ENCODE measurements at regions not wholly inside any gene's neighbourhood (a gene's known extent, or its start where the extent isn't known, plus 50 kb on each side); places are given as distances from the start of the nearest gene placed in this dataset.

GRCh38 chr12:16691624-16692023 lies 85.7 kb upstream of the LMO3 start:
- TF ChIP-seq MAX (IDR thresholded peaks at IDR 0.05) (no peak), CTCF (IDR thresholded peaks at IDR 0.05) (no peak), RAD21 (conservative IDR thresholded peaks at IDR 0.05 in 1 of 2, IDR thresholded peaks at IDR 0.05 in 1 of 2) (no peak), ZFP36 (IDR thresholded peaks at IDR 0.05; ENCODE audit: borderline replicate concordance, partially characterized antibody) (no peak), ELK1 (IDR thresholded peaks at IDR 0.05; ENCODE audit: low read depth, low read length) (no peak), CHD2 (IDR thresholded peaks at IDR 0.05; ENCODE audit: low read length, partially characterized antibody) (no peak), MYC (IDR thresholded peaks at IDR 0.05; ENCODE audit: borderline replicate concordance, low read length) (no peak), HOXB13 (CRISPR knock-in tag; IDR thresholded peaks at IDR 0.05; ENCODE audit: low read depth) (no peak), USF2 (IDR thresholded peaks at IDR 0.05) (no peak), POLR2A (IDR thresholded peaks at IDR 0.05; ENCODE audit: low read length) (no peak), E2F6 (IDR thresholded peaks at IDR 0.05; ENCODE audit: borderline replicate concordance, low read depth) (no peak), KDM1A (IDR thresholded peaks at IDR 0.05; ENCODE audit: low read depth) (no peak)
